ENCODE measurements at regions not wholly inside any gene's neighbourhood (a gene's known extent, or its start where the extent isn't known, plus 50 kb on each side); places are given as distances from the start of the nearest gene placed in this dataset.

GRCh38 chr14:101224356-101225156 is 321.0 kb upstream of the RTL1 start:
- peak; percentile 74 for DNase-seq (ENCODE audit: low spot score)

GRCh38 chr14:101225157-101226152 is 321.9 kb upstream of the RTL1 start:
- peak; percentile 82 for DNase-seq (ENCODE audit: low spot score)

- DNase-seq (ENCODE audit: low spot score), result no peak
Measured at GRCh38 chr14:101226265-101226602, 322.7 kb upstream of the RTL1 start.

GRCh38 chr14:101226603-101227425 is 323.3 kb upstream of the RTL1 start:
- peak; percentile 88 for DNase-seq (ENCODE audit: low spot score)

GRCh38 chr14:101227611-101228594 is 324.4 kb upstream of the RTL1 start:
- DNase-seq (ENCODE audit: low spot score), result peak; percentile 79

GRCh38 chr14:101228949-101229541 is 325.5 kb upstream of the RTL1 start:
- peak; percentile 85 for DNase-seq (ENCODE audit: low spot score)

- DNase-seq (ENCODE audit: low spot score), result peak; percentile 60
Measured at GRCh38 chr14:101229666-101230065, 326.1 kb upstream of the RTL1 start.

GRCh38 chr14:101230161-101230850 is 326.8 kb upstream of the RTL1 start:
- peak; percentile 72 for DNase-seq (ENCODE audit: low spot score)

- DNase-seq (ENCODE audit: low spot score), result no peak
Measured at GRCh38 chr14:101230851-101231550, 327.5 kb upstream of the RTL1 start.

GRCh38 chr14:101231828-101232227 is 328.3 kb upstream of the RTL1 start:
- DNase-seq (ENCODE audit: low spot score), result peak; percentile 71

- DNase-seq (ENCODE audit: low spot score), result peak; percentile 72
Measured at GRCh38 chr14:101232340-101233020, 328.8 kb upstream of the DIO3 start.

- peak; percentile 81 for DNase-seq (ENCODE audit: low spot score)
Measured at GRCh38 chr14:101233021-101233366, 328.3 kb upstream of the DIO3 start.

GRCh38 chr14:101233391-101233790 is 327.9 kb upstream of the DIO3 start:
- peak; percentile 64 for DNase-seq (ENCODE audit: low spot score)

GRCh38 chr14:101233808-101234207 is 327.5 kb upstream of the DIO3 start:
- peak; percentile 45 for DNase-seq (ENCODE audit: low spot score)

GRCh38 chr14:101234244-101234937 is 326.9 kb upstream of the DIO3 start:
- DNase-seq (ENCODE audit: low spot score), result peak; percentile 45

GRCh38 chr14:101234999-101235334 is 326.3 kb upstream of the DIO3 start:
- DNase-seq (ENCODE audit: low spot score), result no peak

GRCh38 chr14:101235335-101236103 is 325.8 kb upstream of the DIO3 start:
- DNase-seq (ENCODE audit: low spot score), result peak; percentile 90
